ENCODE measurements at regions not wholly inside any gene's neighbourhood (a gene's known extent, or its start where the extent isn't known, plus 50 kb on each side); places are given as distances from the start of the nearest gene placed in this dataset.

GRCh38 chr14:106822905-106823304 is 1296.5 kb downstream of the TMEM121 start:
- TF ChIP-seq ZNF331 (CRISPR knock-in tag; IDR thresholded peaks at IDR 0.05; ENCODE audit: low read depth) (no peak), EZH2phosphoT487 (IDR thresholded peaks at IDR 0.05; ENCODE audit: unreplicated experiment) (no peak), POLR2AphosphoS5 (IDR thresholded peaks at IDR 0.05; ENCODE audit: low read depth) (no peak), CREB1 (CRISPR knock-in tag; IDR thresholded peaks at IDR 0.05; ENCODE audit: low read depth) (no peak), EZH2 (IDR thresholded peaks at IDR 0.05; ENCODE audit: low read depth, unreplicated experiment) (no peak), JUNB (IDR thresholded peaks at IDR 0.05; ENCODE audit: unreplicated experiment) (no peak), REST (IDR thresholded peaks at IDR 0.05; ENCODE audit: unreplicated experiment) (no peak)
- TF ChIP-seq, protein P1, sequence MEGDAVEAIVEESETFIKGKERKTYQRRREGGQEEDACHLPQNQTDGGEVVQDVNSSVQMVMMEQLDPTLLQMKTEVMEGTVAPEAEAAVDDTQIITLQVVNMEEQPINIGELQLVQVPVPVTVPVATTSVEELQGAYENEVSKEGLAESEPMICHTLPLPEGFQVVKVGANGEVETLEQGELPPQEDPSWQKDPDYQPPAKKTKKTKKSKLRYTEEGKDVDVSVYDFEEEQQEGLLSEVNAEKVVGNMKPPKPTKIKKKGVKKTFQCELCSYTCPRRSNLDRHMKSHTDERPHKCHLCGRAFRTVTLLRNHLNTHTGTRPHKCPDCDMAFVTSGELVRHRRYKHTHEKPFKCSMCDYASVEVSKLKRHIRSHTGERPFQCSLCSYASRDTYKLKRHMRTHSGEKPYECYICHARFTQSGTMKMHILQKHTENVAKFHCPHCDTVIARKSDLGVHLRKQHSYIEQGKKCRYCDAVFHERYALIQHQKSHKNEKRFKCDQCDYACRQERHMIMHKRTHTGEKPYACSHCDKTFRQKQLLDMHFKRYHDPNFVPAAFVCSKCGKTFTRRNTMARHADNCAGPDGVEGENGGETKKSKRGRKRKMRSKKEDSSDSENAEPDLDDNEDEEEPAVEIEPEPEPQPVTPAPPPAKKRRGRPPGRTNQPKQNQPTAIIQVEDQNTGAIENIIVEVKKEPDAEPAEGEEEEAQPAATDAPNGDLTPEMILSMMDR (conservative IDR thresholded peaks at IDR 0.05; ENCODE audit: low read depth in 2 of 2): no peak
